SU-DHL-6 (cell line): ENCODE measurements at regions not wholly inside any gene's neighbourhood (a gene's known extent, or its start where the extent isn't known, plus 50 kb on each side); places are given as distances from the start of the nearest gene placed in this dataset.

Experiments used
- CTCF ChIP-seq: fragments of 200-600 bp; sonication (generic); IDR thresholded peaks from one replicate; pipeline ENCODE4 v1.5.1; 2017; ENCODE audit warnings: antibody characterized with exemption, mild to moderate bottlenecking, low read length, moderate library complexity; ENCODE audit not compliant: insufficient read depth, poor library complexity, severe bottlenecking
- EZH2phosphoT487 ChIP-seq: fragments of 200-600 bp; sonication (generic), shearing (Covaris generic); conservative IDR thresholded peaks from 2 replicates; pipeline ENCODE4 v1.6.1; 2018; ENCODE audit warnings: mild to moderate bottlenecking, antibody characterized with exemption, low read length, moderate library complexity, mixed read lengths

- TF ChIP-seq CTCF (no peak), EZH2phosphoT487 (no peak)
These were observed 118.7 kb upstream of the ZBTB40 start for GRCh38 chr1:22332795-22333499.
